ENCODE measurements at regions not wholly inside any gene's neighbourhood (a gene's known extent, or its start where the extent isn't known, plus 50 kb on each side); places are given as distances from the start of the nearest gene placed in this dataset.
"Not testable (repeated sequence)": the region's sequence is repeated elsewhere in the genome, so short reads cannot be mapped to it uniquely, and the experiment has no call there.

DNA sequence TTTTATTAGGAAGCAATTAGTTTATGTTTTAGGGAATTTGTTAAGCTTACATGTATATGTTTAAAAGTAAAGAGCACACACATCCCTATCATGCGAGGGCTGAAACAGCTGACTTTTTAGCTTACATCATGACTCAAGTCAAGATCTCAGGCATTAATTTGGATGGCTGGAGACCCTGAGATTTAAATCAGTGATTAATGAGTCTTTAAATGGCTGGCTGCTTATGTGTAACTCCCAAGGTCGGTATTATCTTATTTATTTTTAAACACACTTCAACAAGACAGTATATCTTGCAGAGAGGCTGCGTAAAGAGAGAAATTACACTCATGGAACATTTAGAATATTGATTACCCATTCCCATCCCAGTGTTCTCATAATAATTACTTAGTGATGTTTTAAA is 169.4 kb downstream of the KBTBD8 start:
- no peak for DNase-seq

DNA sequence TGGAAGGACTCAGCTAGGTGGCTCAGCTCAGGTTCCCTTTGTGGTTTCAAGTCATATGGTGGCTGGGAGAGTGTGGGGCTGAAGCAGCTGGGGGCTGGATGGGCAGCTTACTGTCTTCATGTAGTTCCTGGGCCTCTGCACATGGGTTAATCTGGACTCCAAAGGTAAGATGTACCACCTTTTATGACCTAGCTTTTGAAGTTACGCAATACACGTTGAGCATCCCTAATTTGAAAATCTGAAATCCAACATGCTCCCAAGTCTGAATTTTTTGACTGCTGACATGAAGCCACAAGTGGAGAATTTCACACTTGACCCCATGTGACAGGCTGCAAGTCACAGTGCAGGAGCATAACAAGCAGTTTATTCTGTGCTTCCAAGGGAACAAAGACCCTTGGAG is 173.7 kb downstream of the KBTBD8 start:
- DNase-seq, result no peak

DNA sequence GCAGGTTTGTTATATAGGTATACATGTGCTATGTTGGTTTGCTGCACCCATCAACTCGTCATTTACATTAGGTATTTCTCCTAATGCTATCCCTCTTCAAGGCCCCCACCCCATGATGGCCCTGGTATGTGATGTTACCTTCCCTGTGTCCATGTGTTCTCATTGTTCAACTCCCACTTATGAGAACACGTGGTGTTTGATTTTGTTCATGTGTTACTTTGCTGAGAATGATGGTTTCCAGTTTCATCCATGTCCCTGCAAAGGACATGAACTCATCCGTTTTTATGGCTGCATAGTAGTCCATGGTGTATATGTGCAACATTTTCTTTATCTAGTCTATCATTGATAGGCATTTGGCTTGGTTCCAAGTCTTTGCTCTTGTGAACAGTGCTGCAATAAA is 175.0 kb downstream of the KBTBD8 start:
- DNase-seq, result not testable (repeated sequence)

DNA sequence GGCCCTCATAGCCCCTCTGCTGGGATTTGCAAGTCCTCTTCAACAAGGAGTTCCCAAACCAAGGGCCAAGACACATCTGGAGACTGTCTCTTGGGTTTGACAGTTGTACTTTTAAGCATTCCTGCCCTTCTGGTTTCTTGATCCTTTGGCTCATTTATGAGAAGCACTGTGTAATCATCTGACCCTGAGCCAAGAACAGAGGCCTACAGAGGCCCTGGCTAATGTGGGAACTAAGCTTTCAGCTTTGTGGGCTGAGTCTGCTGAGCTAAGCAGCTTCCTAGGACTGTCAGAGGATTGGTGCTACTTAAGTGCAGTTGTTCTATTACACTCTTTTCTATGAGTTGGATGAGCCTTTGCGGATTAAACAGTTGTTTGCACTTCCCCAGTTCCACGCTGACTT is 178.3 kb downstream of the KBTBD8 start:
- no peak for DNase-seq

DNA sequence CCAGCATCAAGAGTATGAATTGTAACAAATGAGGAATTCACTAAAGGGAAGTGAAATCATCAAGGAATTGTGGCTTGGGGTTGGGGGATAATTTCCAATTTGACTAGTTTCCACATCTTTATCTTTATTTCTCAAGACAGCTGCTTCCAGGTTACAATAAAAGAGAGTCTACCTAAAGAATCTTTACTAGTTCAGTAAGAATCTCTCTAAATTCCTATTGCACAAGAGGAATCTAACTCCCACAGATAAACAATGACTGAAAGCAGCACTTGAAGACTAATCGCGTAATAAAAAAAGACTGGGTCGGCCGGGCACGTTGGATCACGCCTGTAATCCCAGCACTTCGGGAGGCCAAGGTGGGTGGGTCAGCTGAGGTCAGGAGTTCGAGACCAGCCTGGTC is 194.4 kb downstream of the KBTBD8 start:
- DNase-seq, result no peak

DNA sequence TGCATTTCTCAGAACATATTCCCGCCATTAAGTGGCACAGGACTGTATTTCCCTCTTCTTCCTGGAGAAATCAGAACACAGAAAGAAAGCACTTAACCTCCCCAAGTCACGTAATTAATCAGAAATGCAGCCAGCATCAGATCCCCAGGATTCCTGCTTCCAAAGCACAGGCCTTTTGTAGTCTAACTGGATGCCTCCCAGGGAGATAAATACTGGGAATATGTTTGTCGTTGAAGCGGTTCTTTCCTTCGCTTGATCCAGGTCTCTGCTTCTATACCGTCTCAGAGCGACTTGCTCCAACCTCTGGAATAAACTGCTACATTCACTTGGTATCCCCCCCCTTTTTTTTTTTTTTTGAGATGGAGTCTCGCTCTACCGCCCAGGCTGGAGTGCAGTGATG is 198.6 kb downstream of the KBTBD8 start:
- DNase-seq, result no peak

DNA sequence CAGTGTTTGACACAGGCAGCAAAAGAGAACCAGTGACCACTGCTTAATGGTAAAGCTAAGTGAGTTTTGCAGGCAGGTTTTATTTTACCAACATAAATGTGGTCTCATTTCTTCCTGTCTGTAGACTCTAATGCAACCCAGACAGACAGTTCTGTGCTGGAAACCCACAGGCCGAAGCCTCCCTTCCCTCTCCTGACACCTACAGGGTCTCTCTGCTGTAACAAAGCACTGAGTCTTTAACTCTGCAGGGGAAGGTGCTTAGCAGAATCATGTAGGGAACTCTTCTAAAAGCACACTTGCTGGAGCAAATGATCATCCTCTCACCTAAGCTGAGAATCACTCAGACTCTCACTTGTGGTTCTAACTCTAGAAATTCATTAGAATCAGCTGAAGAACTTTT is 200.3 kb downstream of the KBTBD8 start:
- DNase-seq, result no peak

DNA sequence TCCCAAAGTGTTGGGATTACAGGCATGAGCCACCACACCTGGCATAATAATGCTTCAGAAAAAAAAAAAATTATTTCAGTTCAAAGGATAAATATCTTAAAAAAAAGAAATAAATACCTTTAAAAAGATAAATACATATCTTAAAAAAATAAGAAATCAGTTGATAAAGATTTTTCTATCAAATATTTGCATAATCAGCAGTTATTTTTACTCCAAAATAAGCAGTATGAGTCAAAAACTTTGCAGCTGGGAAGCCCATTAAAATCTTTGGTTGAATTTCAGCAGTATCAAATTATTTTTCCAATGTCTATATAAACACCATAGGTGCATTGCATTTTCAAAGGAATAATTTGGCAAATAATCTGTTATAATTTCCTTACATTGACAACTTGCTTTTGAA is 202.5 kb downstream of the KBTBD8 start:
- DNase-seq, result no peak

DNA sequence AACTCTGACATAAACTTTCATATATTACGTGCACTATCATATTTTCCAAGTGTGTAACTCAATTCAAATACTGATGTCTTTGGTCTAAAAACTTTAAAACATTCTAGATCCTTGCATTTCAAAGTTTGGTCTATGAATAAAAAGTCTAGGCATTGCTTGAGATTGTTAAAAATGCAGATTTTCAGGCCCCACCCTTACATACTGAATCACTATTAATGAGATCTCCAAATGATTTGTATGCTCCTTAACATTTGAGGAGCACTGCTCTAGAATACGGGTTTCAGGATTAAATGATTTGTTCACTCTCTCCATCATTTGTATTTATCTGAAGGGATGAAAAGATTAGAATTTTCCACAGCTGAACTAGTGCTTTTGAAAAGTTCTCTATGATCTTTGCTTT is 202.9 kb downstream of the KBTBD8 start:
- no peak for DNase-seq

DNA sequence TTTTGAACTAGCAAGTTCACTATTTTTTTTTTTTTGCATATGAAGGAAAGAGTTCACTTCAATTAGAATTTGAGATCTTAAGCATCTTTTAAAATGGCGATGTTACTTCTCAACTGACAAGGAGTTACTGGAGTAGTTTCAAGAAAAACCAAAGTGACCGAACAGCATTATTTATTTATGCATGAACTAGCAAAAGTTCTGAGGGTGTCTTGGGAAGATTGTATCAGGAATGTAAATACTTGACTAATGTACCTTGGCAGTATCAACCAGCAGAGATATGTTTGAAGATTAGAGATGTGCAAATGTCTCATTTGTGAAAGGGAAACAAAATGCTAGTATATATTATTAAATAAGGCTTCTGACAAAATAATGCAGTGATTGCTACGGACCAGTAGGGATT is 203.9 kb downstream of the KBTBD8 start:
- no peak for DNase-seq

DNA sequence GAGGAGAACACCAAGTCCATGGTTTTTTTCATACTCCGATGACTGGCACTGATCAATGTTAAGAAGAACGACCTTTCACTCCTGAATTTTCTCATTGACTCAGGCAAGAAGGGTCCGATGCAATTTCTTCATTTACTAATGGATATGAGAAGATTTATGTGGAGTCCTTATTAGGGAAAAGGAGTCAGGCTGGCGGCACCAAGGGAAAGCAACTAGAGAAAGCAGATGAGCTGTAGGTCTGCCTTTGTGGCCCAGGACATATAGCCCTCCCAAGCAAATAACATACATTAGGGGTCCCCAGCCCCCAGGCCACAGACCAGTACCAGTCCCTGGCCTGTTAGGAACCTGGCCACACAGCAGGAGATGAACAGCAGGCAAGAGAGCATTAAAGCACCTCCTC is 206.8 kb downstream of the KBTBD8 start:
- no peak for DNase-seq

DNA sequence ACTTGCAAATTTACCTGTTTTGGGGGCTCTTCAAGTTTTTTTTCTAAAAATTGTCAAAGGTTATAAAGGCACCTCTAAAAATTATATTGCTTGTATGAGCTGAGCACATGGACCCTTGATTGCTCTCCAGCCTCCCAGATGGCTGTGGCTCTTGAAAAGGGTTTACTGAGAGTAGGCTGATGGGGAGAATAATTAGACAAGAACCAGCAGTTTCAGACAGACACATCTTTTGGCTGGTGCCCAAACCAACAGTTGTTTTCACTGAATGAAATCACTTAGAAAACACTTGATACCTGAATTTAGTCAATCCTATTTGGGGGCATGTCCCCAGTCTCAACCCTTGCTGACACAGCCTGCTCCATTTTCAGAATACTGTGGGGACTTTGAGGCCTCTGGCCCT is 217.6 kb downstream of the KBTBD8 start:
- no peak for DNase-seq

DNA sequence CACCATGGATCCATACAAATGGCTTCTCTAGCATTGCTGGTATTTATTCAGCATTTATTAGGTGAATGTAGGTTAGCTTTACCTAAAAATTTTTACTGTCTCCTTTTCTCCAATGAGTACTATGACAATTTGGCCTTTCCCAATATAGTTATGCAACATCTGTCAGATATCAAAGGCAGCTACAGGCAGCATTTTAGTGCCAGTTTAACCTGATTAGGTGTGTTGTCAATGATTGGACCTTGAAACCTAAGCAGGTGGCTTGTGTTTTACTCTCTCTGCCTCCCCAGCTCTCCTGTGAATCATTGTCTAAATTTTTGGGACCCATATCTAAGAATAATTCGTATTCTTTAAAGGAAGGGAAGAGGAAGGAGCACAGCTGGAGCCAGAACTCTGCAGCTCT is 228.9 kb downstream of the KBTBD8 start:
- DNase-seq, result no peak

DNA sequence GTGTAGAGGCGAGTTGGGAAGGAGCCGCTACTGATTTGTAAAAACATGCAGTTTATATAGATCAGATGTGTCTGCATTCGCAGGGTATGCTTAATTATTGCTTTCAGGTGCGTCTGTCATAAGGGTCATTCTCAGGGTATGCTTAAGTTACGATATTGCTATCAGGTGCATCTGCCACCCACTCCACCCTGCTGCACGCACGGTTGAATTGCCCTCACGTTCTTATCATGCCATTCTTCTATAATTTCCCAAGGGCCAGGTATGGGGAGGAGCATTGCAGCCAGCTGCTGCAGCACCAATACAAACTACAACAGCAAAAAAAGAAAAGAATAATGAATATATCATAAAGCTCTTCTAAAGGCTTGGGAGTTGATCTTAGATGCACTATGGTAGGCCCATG is 230.0 kb downstream of the KBTBD8 start:
- DNase-seq, result no peak

DNA sequence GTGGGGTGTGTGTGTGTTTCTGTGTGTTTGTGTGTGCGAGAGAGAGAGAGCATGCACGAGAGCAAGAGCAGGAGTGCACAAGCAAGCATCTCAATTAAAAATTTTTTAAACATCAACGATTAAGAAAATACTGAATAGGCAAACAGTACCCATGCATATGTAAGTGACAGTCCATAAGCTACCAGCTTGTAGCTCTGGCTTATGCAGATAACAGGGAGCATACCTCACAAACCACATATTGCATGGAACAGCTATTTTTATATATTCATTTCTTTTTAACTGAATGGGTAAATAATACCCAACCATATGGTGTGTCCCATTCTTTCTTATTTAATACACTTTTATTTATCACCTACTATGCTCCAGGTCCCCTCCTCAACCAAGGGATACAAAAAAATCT is 234.5 kb downstream of the KBTBD8 start:
- DNase-seq, result no peak

DNA sequence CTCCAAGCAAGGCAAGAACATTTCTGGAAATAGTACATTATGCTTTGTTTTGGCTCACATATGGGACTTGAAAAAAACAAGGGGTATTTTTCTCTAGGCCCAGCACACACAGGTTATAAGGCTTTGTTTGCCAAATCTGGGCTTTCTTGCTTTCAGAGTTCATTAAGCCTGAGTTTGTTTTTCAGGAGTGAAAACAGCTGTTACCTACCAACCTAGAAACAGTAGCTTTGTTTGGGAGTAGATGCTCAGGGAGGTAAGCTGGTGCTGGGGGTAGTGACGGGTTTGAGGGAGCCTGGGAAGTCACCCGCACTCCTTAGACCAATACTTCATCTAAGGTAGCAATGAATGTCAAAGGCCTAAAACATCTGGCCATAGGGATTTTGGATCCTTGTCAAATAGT is 241.2 kb downstream of the KBTBD8 start:
- DNase-seq, result no peak

DNA sequence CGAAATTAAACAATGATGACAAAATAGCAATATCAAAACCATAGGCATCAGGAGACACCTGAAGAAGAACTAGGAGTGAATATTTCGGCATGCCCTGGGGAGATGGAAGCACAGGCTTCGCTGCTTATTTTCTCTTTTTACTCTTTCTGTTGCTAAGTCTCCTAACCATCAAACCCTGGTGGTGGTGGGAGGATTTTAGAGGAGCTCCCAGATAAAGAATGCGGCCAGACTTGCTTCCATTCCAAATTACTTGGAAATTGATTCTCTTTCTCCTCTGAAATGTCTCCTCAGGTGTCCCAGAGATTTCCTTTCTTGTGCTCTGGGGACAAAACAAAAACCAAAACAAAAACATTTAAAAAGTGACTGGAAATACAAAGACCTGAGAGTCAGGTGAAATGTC is 243.0 kb downstream of the KBTBD8 start:
- DNase-seq, result no peak

DNA sequence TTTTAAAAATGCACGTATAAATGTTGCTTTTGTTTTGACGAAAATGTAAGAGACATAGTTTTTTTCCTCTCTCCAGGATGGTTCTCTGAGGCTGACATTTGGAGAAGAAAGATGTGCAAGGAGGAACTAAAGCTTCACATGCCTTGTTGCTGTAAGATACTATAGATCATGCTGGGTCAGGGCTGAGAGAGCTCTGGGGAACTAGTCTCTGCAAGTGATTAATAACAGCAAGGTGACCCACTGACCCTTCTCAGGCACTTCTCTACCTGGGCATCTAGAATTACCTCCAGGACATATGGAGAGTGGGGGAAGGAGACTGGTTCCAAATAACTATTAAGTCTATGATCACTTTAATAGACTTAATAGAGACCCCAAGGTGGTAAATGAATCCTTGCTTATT is 246.0 kb downstream of the KBTBD8 start:
- no peak for DNase-seq

DNA sequence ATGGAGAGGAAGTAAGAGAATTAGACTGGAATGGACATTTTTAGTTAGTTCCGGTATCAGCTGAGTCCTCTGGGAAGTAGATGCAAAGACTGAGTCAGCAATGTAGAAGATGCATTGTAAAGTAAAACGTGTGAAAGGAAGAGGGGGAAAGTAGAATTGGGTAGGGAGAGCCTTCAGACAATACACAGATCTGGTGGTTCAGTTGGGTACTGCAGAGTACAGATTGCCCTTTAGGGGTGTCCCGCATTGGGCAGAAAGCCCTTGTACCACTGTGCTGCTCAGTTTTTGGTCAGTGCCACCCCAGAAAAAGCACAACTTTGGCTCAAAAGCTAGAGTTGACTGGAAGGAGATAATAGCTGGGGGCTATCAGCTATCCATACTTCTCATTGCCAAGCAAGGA is 247.4 kb downstream of the KBTBD8 start:
- DNase-seq, result no peak

DNA sequence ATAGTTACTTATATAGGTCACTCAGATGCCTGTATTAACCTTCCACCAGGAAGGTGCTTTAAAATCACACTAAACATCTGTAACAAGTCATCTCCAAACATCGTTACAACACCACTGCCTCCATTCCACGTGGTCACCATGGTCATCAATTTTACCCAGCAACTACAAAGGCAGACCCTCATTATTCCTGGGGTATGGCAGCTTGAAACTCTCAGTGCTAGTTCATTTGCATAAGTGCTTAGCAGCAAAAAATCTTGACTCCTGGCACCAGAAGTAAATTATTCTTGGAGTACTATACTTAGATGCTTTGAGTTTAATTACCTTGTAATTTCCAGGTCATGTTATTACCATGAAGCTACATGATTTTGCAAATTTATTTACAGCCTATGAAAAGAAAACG is 250.6 kb downstream of the KBTBD8 start:
- DNase-seq, result no peak

DNA sequence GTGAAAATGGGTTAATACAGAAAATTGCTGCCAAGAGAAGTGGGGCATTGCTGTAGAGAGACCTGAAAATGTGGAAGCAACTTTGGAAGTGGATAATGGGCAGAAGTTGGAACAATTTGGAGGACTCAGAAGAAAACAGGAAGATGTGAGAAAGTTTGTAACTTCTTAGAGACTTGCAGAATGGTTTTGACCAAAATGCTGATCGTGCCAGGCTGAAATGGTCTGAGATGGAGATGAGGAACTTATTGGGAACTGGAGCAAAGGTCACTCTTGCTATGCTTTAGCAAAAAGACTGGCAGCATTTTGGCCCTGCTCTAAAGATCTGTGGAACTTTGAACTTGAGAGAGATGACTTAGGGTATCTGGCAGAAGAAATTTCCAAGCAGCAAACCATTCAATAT is 254.8 kb downstream of the KBTBD8 start:
- DNase-seq, result not testable (repeated sequence)

DNA sequence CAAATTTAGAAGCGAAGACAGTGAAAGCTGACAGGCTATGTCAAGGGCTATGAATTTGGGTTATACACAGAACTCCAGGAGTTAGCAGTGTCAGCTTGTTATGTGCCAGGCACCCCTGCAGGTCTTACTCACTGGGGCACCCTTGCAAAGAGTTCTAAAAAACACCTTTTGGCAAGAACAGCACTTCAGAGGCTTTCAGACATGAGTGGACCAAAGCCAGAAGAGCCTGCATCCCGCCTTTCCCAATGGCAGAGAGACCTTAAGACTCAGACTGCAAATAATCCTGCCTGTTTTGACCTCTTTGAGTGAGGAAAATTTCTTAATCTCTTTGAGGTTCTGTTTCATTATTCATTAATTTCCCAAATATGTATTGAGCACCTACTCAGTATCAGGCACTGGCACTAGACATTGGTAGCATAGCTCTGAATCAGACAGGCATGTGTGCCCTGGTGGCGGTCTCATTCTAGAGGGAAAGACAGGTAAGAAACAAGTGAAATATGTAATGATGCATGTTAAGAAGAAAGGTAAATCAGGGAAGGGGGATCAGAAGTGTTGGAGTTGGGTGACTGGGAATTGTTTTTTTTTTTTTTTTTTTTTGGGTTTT is 280.0 kb downstream of the KBTBD8 start:
- no peak for DNase-seq

DNA sequence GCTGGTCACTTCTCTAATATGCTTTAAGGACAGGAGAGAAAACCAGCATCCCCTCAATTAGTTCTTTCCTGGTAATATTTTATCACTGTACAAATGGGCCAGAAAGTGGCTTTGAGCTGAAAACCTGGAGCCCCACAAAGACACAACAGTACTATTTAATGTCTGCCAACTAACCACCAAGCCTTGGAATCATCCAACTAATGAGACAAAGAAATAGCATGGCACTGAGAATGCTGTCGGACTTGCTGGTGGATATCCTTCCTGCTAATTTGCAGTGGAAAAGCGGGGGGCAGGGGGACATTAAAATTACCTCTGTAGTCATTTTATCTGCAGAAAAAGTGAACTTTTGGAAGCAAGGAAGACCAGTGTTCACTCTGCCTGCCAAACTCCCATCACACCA is 288.5 kb downstream of the KBTBD8 start:
- DNase-seq, result no peak

DNA sequence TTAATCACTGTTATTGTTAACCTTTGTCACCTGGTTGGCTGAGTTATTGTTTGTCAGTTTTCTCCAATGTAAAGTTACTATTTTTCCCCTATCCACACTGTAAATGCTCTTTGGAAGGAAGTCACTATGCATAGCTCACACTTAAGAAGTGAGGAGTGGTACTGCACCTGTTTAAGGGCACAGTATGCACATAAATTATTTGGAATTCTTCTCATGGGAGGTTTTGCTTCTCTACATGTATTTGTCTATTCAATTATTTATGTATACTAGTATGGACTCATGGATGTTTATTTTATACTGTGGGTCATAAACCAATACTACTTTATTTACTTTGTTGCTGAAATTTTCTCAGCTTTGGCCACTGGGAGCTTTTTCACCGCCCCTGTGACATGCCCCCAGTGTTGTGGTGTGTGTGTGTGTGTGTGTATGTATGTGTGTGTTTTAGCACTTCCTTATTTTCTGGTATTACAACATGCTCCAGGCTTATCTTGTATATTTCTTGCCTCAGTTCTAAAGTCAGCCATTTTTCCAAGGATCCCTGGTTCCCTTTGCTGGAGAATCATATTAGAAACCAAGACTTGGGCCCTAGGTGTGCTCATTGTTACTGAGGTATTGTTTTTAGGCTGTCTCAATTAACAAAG is 290.5 kb downstream of the KBTBD8 start:
- DNase-seq, result no peak

DNA sequence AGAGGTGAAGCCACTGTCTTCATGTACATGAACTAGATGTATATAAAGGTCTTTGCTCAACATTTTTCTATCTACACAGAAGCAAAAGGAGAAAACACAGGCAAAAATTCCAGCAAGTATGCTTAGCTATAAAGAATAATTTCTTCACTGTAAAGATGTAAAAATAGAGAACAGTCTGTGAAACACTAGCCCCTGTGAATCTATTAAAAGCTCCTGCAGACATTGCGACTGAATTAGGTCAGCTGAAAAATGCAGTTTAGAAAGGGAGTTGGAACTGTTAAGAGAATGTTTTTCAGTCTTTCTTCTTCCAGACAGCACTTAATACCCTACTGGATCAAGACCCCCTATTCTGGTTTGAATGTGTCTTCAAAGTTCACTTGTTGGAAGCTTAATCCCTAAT is 291.5 kb downstream of the KBTBD8 start:
- DNase-seq, result no peak
